Muscle of leg (tissue), 3 donors: ENCODE measurements at regions not wholly inside any gene's neighbourhood (a gene's known extent, or its start where the extent isn't known, plus 50 kb on each side); places are given as distances from the start of the nearest gene placed in this dataset.

ENCODE experiments used
- DNase-seq: peaks from one replicate; pipeline ENCODE4 v3.0.0; 2013
- H3K27ac ChIP-seq: one replicate; pipeline ENCODE4 v1.5.1; 2013; ENCODE audit warnings: mild to moderate bottlenecking, low read length, control low read depth
- H3K27me3 ChIP-seq: one replicate; pipeline ENCODE4 v1.6.1; 2013; ENCODE audit warnings: low read length; ENCODE audit not compliant: control insufficient read depth, insufficient read depth
- H3K36me3 ChIP-seq: one replicate; pipeline ENCODE4 v1.6.1; 2013; ENCODE audit warnings: low read length; ENCODE audit not compliant: control insufficient read depth, insufficient read depth
- H3K4me1 ChIP-seq: one replicate; pipeline ENCODE4 v1.6.1; 2013; ENCODE audit warnings: low read length; ENCODE audit not compliant: control insufficient read depth, insufficient read depth
- H3K4me3 ChIP-seq: one replicate; pipeline ENCODE4 v1.5.1; 2013; ENCODE audit warnings: low read length, control low read depth
- H3K9me3 ChIP-seq: replicated peaks from 2 replicates; pipeline ENCODE4 v1.6.1; 2013; ENCODE audit warnings: low read depth, low read length; ENCODE audit not compliant: control insufficient read depth
- WGBS: methylation state at CpG from one replicate; pipeline ENCODE4 v1.1.5; 2013; ENCODE audit warnings: missing lambda C conversion rate; ENCODE audit not compliant: insufficient coverage; 5-methylcytosine and 5-hydroxymethylcytosine counted together

DNA sequence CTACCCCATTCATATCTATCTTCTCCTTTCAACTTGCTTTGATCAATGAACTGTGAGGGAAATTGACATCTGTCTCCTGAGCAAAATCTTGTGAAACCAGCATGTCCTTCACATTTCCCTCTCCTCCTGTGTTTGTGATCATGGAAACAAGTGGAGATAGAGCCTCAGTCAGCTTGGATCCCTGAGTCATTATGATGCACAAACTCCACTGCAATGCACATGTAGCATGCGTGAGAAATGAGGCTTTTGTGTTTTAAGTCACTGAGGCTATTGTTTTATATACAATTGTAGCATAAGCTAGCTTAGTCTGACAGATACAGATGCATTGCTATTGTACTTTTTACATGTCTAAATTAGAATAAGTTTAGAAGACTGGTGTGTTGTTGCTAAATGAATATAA is 85.2 kb upstream of the HNMT start:
- Histone ChIP-seq H3K4me1 (no peaks in the 10 kb centered on the region), H3K9me3 (no peaks in the 10 kb centered on the region), H3K27me3 (no peaks in the 10 kb centered on the region), H3K36me3 (no peaks in the 10 kb centered on the region), H3K4me3 (no peak overlapping the region), H3K27ac (no peak overlapping the region)
- DNase-seq, result no peak
- WGBS, result no CpG with 5 or more reads among the region's 1 CpG

GRCh38 chr2:137881711-137882110 is 82.6 kb upstream of the HNMT start:
- Histone ChIP-seq H3K4me1 (no peaks in the 10 kb centered on the region), H3K36me3 (no peaks in the 10 kb centered on the region), H3K9me3 (no peaks in the 10 kb centered on the region), H3K27ac (no peak overlapping the region), H3K4me3 (no peak overlapping the region), H3K27me3 (no peaks in the 10 kb centered on the region)
- no CpG with 5 or more reads among the region's 4 CpGs for WGBS
- DNase-seq, result no peak

GRCh38 chr2:137886083-137886831 is 78.0 kb upstream of the HNMT start:
- Histone ChIP-seq H3K27ac (no peak overlapping the region), H3K4me1 (no peaks in the 10 kb centered on the region), H3K36me3 (no peaks in the 10 kb centered on the region), H3K4me3 (no peak overlapping the region), H3K9me3 (no peaks in the 10 kb centered on the region), H3K27me3 (no peaks in the 10 kb centered on the region)
- WGBS, result no CpG with 5 or more reads among the region's 3 CpGs
- DNase-seq, result no peak

DNA sequence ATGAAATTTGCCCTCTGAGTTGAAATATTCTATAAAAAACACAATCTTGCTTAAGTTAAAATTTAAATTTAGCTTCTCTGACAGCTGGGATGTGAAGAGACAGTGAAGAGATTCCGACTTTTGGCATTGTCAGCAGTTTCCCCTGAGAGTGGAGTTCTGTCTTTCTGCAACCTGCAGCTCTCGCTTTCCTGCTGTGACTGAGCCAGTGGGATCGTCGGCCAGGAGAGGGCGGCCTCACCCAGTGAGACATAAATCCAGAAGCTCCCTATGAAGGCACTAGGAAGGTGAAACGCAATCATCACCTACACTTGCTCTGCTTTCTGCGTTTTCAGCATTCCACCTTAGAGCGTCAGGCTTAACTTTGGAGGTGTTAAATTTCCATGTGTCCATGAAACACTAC is 75.4 kb upstream of the HNMT start:
- no peaks in the 10 kb centered on the region for H3K36me3 ChIP-seq
- 0% methylated on average over 7 of the region's 8 CpGs for WGBS
- H3K27me3 ChIP-seq, result no peaks in the 10 kb centered on the region
- DNase-seq, result peak; percentile 12
- no peaks in the 10 kb centered on the region for H3K9me3 ChIP-seq
- no peak overlapping the region for H3K4me3 ChIP-seq
- H3K27ac ChIP-seq, result no peak overlapping the region
- H3K4me1 ChIP-seq, result no peaks in the 10 kb centered on the region

DNA sequence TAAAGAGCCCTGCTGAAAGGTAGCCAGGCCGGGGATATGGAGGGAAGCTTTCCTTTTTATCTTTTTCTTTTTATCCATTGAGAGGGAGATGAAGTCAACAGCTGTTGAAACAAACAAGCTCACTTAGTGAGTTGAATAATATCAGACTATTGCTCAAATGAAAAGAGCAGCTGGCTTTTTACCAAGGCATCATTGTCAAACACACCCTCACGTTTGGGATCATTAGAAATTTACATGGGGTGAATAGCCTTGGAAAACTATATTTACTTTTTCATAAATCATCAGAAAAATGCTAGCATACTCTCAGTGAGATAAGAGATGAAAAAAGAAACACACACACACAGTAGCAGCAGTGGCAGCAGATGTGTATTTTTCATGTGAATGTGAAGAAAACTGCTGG is 71.5 kb upstream of the HNMT start:
- no peak overlapping the region for H3K4me3 ChIP-seq
- H3K4me1 ChIP-seq, result no peaks in the 10 kb centered on the region
- no peaks in the 10 kb centered on the region for H3K36me3 ChIP-seq
- no peak overlapping the region for H3K27ac ChIP-seq
- WGBS, result no CpG with 5 or more reads among the region's 2 CpGs
- DNase-seq, result peak; percentile 5
- no peaks in the 10 kb centered on the region for H3K27me3 ChIP-seq
- H3K9me3 ChIP-seq, result no peaks in the 10 kb centered on the region

DNA sequence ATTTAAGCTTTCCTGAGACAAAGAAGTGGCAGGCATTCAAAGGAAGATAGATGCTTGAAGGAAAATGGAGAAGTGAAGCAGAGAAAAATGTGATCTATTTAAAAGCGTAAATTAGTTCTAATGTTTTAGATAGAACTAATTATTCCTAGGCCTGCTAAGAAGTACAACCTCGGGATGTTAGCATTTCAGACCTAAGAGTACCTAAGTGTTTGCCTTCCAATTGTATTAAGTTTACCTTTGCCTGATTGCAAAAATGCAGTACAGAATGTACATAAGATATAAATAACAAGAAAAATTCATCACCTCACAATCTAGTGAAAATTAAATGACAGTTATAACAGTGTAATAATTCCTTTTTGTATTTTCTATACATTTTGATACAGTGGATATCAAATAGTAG is 71.1 kb upstream of the HNMT start:
- no peaks in the 10 kb centered on the region for H3K9me3 ChIP-seq
- DNase-seq, result no peak
- H3K36me3 ChIP-seq, result no peaks in the 10 kb centered on the region
- H3K27ac ChIP-seq, result no peak overlapping the region
- WGBS, result no CpG with 5 or more reads among the region's 2 CpGs
- H3K4me3 ChIP-seq, result no peak overlapping the region
- no peaks in the 10 kb centered on the region for H3K4me1 ChIP-seq
- H3K27me3 ChIP-seq, result no peaks in the 10 kb centered on the region

DNA sequence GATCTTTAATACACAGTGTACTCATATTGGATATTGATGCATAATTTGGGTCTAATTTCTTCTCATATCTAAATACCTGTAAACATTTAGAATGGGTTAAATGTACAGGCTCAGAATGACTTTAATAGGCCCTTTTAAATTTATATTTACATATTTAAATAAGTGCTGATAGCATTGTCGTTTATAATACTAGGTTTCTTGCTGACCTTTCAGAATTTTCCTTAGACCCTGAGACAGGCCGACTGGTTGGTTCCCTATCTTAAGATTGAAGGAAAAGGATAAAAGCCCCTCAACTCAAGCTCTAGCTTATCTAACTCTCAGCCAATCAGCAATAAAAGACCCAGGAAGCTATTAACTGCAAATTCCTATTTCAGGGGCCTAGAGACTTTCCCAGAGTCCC is 67.8 kb upstream of the HNMT start:
- WGBS, result 100% methylated on average over 1 of the region's 2 CpGs

GRCh38 chr2:137897082-137897481 is 67.2 kb upstream of the HNMT start:
- Histone ChIP-seq H3K4me3 (no peak overlapping the region), H3K36me3 (no peaks in the 10 kb centered on the region), H3K27ac (no peak overlapping the region), H3K9me3 (no peaks in the 10 kb centered on the region), H3K4me1 (no peaks in the 10 kb centered on the region), H3K27me3 (no peaks in the 10 kb centered on the region)
- 42% methylated on average over 1 of the region's 1 CpG for WGBS
- DNase-seq, result no peak

More for the DNA sequence above, 67.8 kb upstream of the HNMT start:
- Histone ChIP-seq H3K27ac (no peak overlapping the region), H3K27me3 (no peaks in the 10 kb centered on the region), H3K36me3 (no peaks in the 10 kb centered on the region), H3K4me1 (no peaks in the 10 kb centered on the region), H3K4me3 (no peak overlapping the region), H3K9me3 (no peaks in the 10 kb centered on the region)
- no peak for DNase-seq

DNA sequence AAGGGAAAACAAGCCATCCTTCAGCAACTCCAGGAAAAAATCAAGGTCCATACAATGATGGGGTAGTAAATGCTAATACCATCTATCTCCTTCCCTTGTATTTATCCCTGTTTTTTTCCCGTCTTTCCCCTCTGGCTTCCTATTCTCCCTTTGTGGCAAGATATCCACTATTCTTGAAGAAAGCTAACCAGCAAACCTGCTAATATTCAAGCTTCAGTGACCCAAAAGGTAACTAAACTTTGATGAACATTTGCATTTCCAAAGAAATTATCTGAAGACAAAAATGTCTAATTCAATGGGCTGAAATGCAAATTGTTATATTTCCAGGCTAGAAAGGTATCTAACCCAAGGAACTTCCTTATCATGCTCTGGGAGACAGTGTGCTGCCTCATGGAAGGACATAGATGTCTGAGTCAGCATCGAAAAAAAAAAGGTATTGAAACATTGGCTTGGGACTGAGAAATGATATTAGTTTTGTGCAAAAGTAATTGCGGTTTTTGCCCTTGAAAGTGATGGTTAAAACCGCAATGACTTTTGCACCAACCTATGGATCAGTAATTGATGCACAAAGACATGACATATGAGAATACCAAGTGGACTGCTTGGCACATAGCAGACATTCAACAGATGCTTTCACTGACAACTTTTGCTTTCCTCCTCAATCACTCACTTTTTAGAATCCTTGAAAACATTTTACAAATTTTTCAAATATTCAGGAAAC is 63.7 kb upstream of the HNMT start:
- Histone ChIP-seq H3K27me3 (no peaks in the 10 kb centered on the region), H3K36me3 (no peaks in the 10 kb centered on the region), H3K4me1 (no peaks in the 10 kb centered on the region), H3K9me3 (no peaks in the 10 kb centered on the region), H3K4me3 (no peak overlapping the region), H3K27ac (no peak overlapping the region)
- 100% methylated on average over 1 of the region's 4 CpGs for WGBS
- no peak for DNase-seq

DNA sequence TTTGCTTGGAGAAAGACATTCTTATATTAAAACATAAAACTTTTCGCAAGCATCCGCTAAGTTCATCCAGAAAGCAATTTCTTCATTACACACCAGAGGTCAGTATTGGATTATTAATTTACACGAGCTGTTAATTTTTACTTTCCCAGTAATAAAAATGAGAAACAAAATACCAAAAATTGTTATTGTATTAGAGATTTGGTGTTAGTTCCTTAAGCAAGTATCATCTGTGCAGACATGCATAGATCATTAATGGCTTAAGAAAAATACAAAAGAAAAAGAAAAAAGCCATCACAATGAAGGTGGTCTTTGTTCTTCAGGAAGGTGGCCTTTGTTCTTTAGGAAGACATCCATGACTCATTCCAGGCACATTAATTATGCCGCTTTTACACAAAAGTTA is 53.6 kb upstream of the HNMT start:
- Histone ChIP-seq H3K27me3 (no peaks in the 10 kb centered on the region), H3K9me3 (no peaks in the 10 kb centered on the region), H3K27ac (no peak overlapping the region), H3K4me1 (peaks cover 2% of the 10 kb centered on the region), H3K4me3 (no peak overlapping the region), H3K36me3 (no peaks in the 10 kb centered on the region)
- no CpG with 5 or more reads among the region's 4 CpGs for WGBS
- DNase-seq, result peak; percentile 33
